H1 (cell line): ENCODE measurements at regions not wholly inside any gene's neighbourhood (a gene's known extent, or its start where the extent isn't known, plus 50 kb on each side); places are given as distances from the start of the nearest gene placed in this dataset.

Source experiments
- CTCF ChIA-PET: fragments of 300-600 bp; sonication (Branson Sonifier 250); formaldehyde crosslinking; loops from one replicate; lab custom pipeline; 2021; ENCODE audit not compliant: partially characterized antibody; lab: Charles Lee
- POLR2A ChIA-PET: fragments of 300-600 bp; sonication (Branson Sonifier 250); formaldehyde crosslinking; loops from one replicate; lab custom pipeline; 2021; ENCODE audit warnings: inconsistent platforms; ENCODE audit not compliant: partially characterized antibody; lab: Charles Lee
- DNase-seq, 2 experiments: peaks; one replicate each; pipeline versions ENCODE4 v3.0.0 to v3.0.0-alpha.2; 2010 to 2022; ENCODE audit warnings: low spot score in 2 of 2, low read depth in 1 of 2, mixed read lengths in 1 of 2
- FAIRE-seq: peaks from 2 replicates; lab custom pipeline; 2011; peaks lifted over from hg19 to GRCh38; lab: Jason Lieb, UNC
- H2AFZ ChIP-seq: 2 replicates; pipeline ENCODE4 v1.8.1; 2012; ENCODE audit warnings: low read length, inconsistent platforms
- H2AK5ac ChIP-seq: 2 replicates; pipeline ENCODE4 v1.6.1; 2013; ENCODE audit warnings: low read depth, low read length
- H2BK120ac ChIP-seq: replicated peaks from 2 replicates; pipeline ENCODE3; 2013; ENCODE audit warnings: low read depth, low read length, inconsistent platforms
- H2BK12ac ChIP-seq: 2 replicates; pipeline ENCODE4 v1.6.1; 2013; ENCODE audit warnings: low read depth, low read length
- H2BK15ac ChIP-seq: 2 replicates; pipeline ENCODE4 v1.6.1; 2013; ENCODE audit warnings: low read length
- H2BK20ac ChIP-seq: 2 replicates; pipeline ENCODE4 v1.6.1; 2013; ENCODE audit warnings: low read length
- H2BK5ac ChIP-seq: 2 replicates; pipeline ENCODE4 v1.6.1; 2013; ENCODE audit warnings: low read depth, low read length
- H3K14ac ChIP-seq: 2 replicates; pipeline ENCODE4 v1.6.1; 2013; ENCODE audit warnings: inconsistent platforms; ENCODE audit not compliant: insufficient read length
- H3K18ac ChIP-seq: 2 replicates; pipeline ENCODE4 v1.6.1; 2013; ENCODE audit warnings: low read length; ENCODE audit errors: extremely low read depth
- H3K23ac ChIP-seq: 2 replicates; pipeline ENCODE4 v1.6.1; 2013; ENCODE audit warnings: inconsistent platforms; ENCODE audit not compliant: insufficient read length
- H3K23me2 ChIP-seq: 2 replicates; pipeline ENCODE4 v1.6.1; 2013; ENCODE audit warnings: low read depth, low read length
- H3K27ac ChIP-seq: 2 replicates; pipeline ENCODE4 v1.6.1; 2011; ENCODE audit warnings: low read depth, low read length, inconsistent platforms
- H3K27me3 ChIP-seq, 4 experiments: replicated peaks in 1 of 4; 1 replicate in 1 of 4; 2 replicates in 3 of 4; pipeline versions ENCODE4 v1.6.1 to v1.8.1; 2011 to 2013; ENCODE audit warnings: low read length in 3 of 4, mild to moderate bottlenecking in 3 of 4, inconsistent platforms in 2 of 4, mixed read lengths in 2 of 4, moderate library complexity in 1 of 4; ENCODE audit not compliant: control insufficient read depth in 3 of 4, insufficient read depth in 3 of 4; ENCODE audit errors: extremely low read depth in 1 of 4
- H3K36me3 ChIP-seq, 4 experiments: 2 replicates each; pipeline versions ENCODE4 v1.6.1 to v1.8.1; 2011 to 2013; ENCODE audit warnings: mild to moderate bottlenecking in 4 of 4, low read length in 3 of 4, moderate library complexity in 2 of 4, control low read depth in 1 of 4, inconsistent platforms in 1 of 4; ENCODE audit not compliant: insufficient read depth in 4 of 4, control insufficient read depth in 2 of 4
- H3K4ac ChIP-seq: replicated peaks from 2 replicates; pipeline ENCODE3; 2013; ENCODE audit warnings: low read length, low read depth, mixed read lengths, inconsistent platforms; ENCODE audit not compliant: insufficient read length
- H3K4me1 ChIP-seq, 4 experiments: replicated peaks in 1 of 4; 1 replicate in 1 of 4; 2 replicates in 3 of 4; pipeline versions ENCODE4 v1.6.1 to v1.8.1; 2011 to 2013; ENCODE audit warnings: low read length in 3 of 4, inconsistent platforms in 2 of 4, mixed read lengths in 1 of 4; ENCODE audit not compliant: insufficient read depth in 4 of 4, control insufficient read depth in 3 of 4
- H3K4me2 ChIP-seq, 2 experiments: 2 replicates each; pipeline versions ENCODE4 v1.6.1 to v1.8.1; 2011 to 2013; ENCODE audit warnings: low read depth in 2 of 2, low read length in 2 of 2, control low read depth in 1 of 2, inconsistent platforms in 1 of 2, mild to moderate bottlenecking in 1 of 2; ENCODE audit not compliant: insufficient read depth in 1 of 2
- H3K4me3 ChIP-seq, 4 experiments: fragments of 200-600, 300-600 bp in 1 of 4; sonication (generic), shearing (Covaris generic), sonication (Bioruptor Twin) in 1 of 4; 2 replicates each; pipeline versions ENCODE4 v1.5.1 to v1.8.1; 2011 to 2016; ENCODE audit warnings: low read length in 4 of 4, low read depth in 3 of 4, control low read depth in 2 of 4, inconsistent platforms in 2 of 4, mild to moderate bottlenecking in 2 of 4, mixed read lengths in 1 of 4, moderate library complexity in 1 of 4; ENCODE audit not compliant: insufficient read depth in 2 of 4; ENCODE audit errors: extremely low read depth in 1 of 4
- H3K56ac ChIP-seq: replicated peaks from 2 replicates; pipeline ENCODE3; 2013; ENCODE audit warnings: low read depth, mild to moderate bottlenecking, mixed read lengths, low read length, inconsistent platforms; ENCODE audit not compliant: insufficient read length
- H3K79me1 ChIP-seq: 2 replicates; pipeline ENCODE4 v1.6.1; 2013; ENCODE audit warnings: low read depth, low read length, control low read depth
- H3K79me2 ChIP-seq, 2 experiments: 2 replicates each; pipeline versions ENCODE4 v1.6.1 to v1.8.1; 2012 to 2013; ENCODE audit warnings: low read length in 2 of 2, mild to moderate bottlenecking in 2 of 2, inconsistent platforms in 1 of 2; ENCODE audit not compliant: insufficient read depth in 2 of 2, control insufficient read depth in 1 of 2
- H3K9ac ChIP-seq, 4 experiments: replicated peaks in 1 of 4; 1 replicate in 1 of 4; 2 replicates in 3 of 4; pipeline versions ENCODE4 v1.6.1 to v1.8.1; 2011 to 2013; ENCODE audit warnings: low read depth in 3 of 4, low read length in 3 of 4, control low read depth in 2 of 4, mild to moderate bottlenecking in 2 of 4, moderate library complexity in 2 of 4, inconsistent platforms in 1 of 4; ENCODE audit errors: extremely low read depth in 1 of 4
- H3K9me3 ChIP-seq, 2 experiments: 2 replicates each; pipeline versions ENCODE4 v1.6.1 to v1.8.1; 2012 to 2013; ENCODE audit warnings: mild to moderate bottlenecking in 2 of 2, moderate library complexity in 2 of 2, control low read depth in 1 of 2, inconsistent platforms in 1 of 2, low read depth in 1 of 2, low read length in 1 of 2, mixed read lengths in 1 of 2; ENCODE audit not compliant: insufficient read depth in 2 of 2
- H4K20me1 ChIP-seq, 2 experiments: replicated peaks in 1 of 2; 2 replicates each; pipeline versions ENCODE3 to v1.8.1; 2011 to 2013; ENCODE audit warnings: inconsistent platforms in 2 of 2, low read length in 2 of 2, mild to moderate bottlenecking in 1 of 2; ENCODE audit not compliant: insufficient read depth in 2 of 2, control insufficient read depth in 1 of 2
- H4K5ac ChIP-seq: 2 replicates; pipeline ENCODE4 v1.6.1; 2013; ENCODE audit warnings: low read length, low read depth, mixed read lengths, inconsistent platforms; ENCODE audit not compliant: insufficient read length
- H4K8ac ChIP-seq: 2 replicates; pipeline ENCODE4 v1.8.0; 2013; ENCODE audit warnings: mild to moderate bottlenecking, moderate library complexity, low read length, inconsistent platforms; ENCODE audit not compliant: insufficient read depth; ENCODE audit errors: extremely low read depth
- H4K91ac ChIP-seq: replicated peaks from 2 replicates; pipeline ENCODE3; 2013; ENCODE audit warnings: low read length, mixed read lengths, inconsistent platforms; ENCODE audit not compliant: insufficient read length
- CHD1 ChIP-seq: IDR thresholded peaks from 2 replicates; pipeline ENCODE4 v1.6.1; 2012; ENCODE audit warnings: low read depth, low read length, improper control_type of control experiment
- GABPA ChIP-seq: IDR thresholded peaks from 2 replicates; pipeline ENCODE4 v1.6.1; 2011; ENCODE audit warnings: mild to moderate bottlenecking, low read length, moderate library complexity, borderline replicate concordance; ENCODE audit not compliant: insufficient read depth
- GTF2F1 ChIP-seq: IDR thresholded peaks from 2 replicates; pipeline ENCODE4 v1.6.1; 2012; ENCODE audit warnings: low read depth, low read length, improper control_type of control experiment, borderline replicate concordance
- NRF1 ChIP-seq: IDR thresholded peaks from 2 replicates; pipeline ENCODE4 v1.6.1; 2011; ENCODE audit warnings: mild to moderate bottlenecking, low read depth, low read length, improper control_type of control experiment
- POLR2A ChIP-seq, 2 experiments: IDR thresholded peaks; 1 replicate in 1 of 2; 2 replicates in 1 of 2; pipeline ENCODE4 v1.6.1; 2011; ENCODE audit warnings: low read depth in 2 of 2, low read length in 2 of 2, mild to moderate bottlenecking in 2 of 2; ENCODE audit errors: control extremely low read depth in 1 of 2
- RBBP5 ChIP-seq: IDR thresholded peaks from 2 replicates; pipeline ENCODE4 v1.7.1; 2012; ENCODE audit warnings: low read depth, mild to moderate bottlenecking, inconsistent platforms, low read length, moderate library complexity, borderline replicate concordance
- RXRA ChIP-seq: IDR thresholded peaks from 2 replicates; pipeline ENCODE4 v1.6.1; 2011; ENCODE audit warnings: low read depth, mild to moderate bottlenecking, low read length, moderate library complexity; ENCODE audit not compliant: insufficient read depth
- SP1 ChIP-seq: IDR thresholded peaks from 2 replicates; pipeline ENCODE4 v1.6.1; 2011; ENCODE audit warnings: low read depth, low read length
- SRF ChIP-seq: IDR thresholded peaks from 2 replicates; pipeline ENCODE4 v1.6.1; 2011; ENCODE audit warnings: mild to moderate bottlenecking, low read depth, low read length, moderate library complexity
- SUZ12 ChIP-seq: fragments of 200-600 bp; sonication (generic); IDR thresholded peaks from 2 replicates; pipeline ENCODE4 v1.6.1; 2012; ENCODE audit warnings: mild to moderate bottlenecking, inconsistent platforms, low read length, moderate library complexity, mixed read lengths
- TAF1 ChIP-seq: IDR thresholded peaks from 2 replicates; pipeline ENCODE4 v1.6.1; 2011; ENCODE audit warnings: mild to moderate bottlenecking, low read depth, low read length
- WGBS, 2 experiments: shearing (Covaris generic) in 1 of 2; methylation state at CpG; one replicate each; pipeline versions ENCODE4 v1.1.6 to v1.1.7; 2013 to 2015; ENCODE audit warnings: low lambda C conversion rate in 2 of 2, mixed read lengths in 2 of 2, inconsistent platforms in 1 of 2, low coverage in 1 of 2, missing lambda C conversion rate in 1 of 2; ENCODE audit not compliant: insufficient replicate concordance in 2 of 2, insufficient coverage in 1 of 2, insufficient read length in 1 of 2; ENCODE audit errors: extremely low coverage in 1 of 2, missing lambda C conversion rate in 1 of 2; 5-methylcytosine and 5-hydroxymethylcytosine counted together

DNA sequence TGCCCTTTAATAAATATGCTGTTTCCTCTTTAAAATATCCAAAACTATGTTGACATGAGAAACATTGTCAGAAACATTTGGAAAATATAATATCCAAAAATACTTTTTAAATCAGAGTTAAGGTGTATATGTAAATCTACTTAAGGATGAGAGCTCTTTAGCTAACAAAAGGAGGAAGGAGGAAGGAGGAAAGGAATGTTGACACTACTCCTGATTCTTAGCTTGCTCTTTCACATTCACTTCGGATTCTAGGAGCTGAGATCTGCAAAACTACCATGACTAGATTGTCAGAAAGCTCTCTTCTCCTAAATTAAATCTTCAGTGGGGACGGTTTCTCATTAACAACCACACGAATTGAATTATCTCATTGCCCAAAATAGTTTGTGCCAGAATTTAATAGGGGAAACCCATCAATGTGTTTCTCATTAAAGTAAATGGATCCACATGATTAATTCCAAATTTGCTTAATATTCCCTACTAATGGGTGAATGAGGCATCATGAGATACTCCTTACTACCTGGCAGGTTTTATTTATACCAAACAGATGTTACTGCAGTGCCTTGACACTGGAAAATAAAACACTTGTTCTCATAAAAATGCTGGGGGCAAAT, 509.1 kb downstream of the MBD2 start:
- no peak overlapping the region for H3K27ac ChIP-seq
- no peak overlapping the region for H2BK120ac ChIP-seq
- H2BK5ac ChIP-seq: no peak overlapping the region
- no peak overlapping the region for H2BK12ac ChIP-seq
- H3K23me2 ChIP-seq: no peaks in the 10 kb centered on the region
- no peaks in the 10 kb centered on the region for H3K79me2 ChIP-seq
- no peaks in the 10 kb centered on the region for H3K9me3 ChIP-seq
- DNase-seq: no peak
- H3K79me1 ChIP-seq: no peaks in the 10 kb centered on the region
- no peak overlapping the region for H3K4ac ChIP-seq
- H3K23ac ChIP-seq: no peak overlapping the region
- H4K20me1 ChIP-seq: no peaks in the 10 kb centered on the region
- no peak overlapping the region for H3K9ac ChIP-seq
- H3K14ac ChIP-seq: no peak overlapping the region
- FAIRE-seq: no peak
- H3K18ac ChIP-seq: no peak overlapping the region
- no peak overlapping the region for H2AFZ ChIP-seq
- no peaks in the 10 kb centered on the region for H3K36me3 ChIP-seq
- H4K8ac ChIP-seq: no peak overlapping the region
- H2BK20ac ChIP-seq: no peak overlapping the region
- no peaks in the 10 kb centered on the region for H3K27me3 ChIP-seq
- H2BK15ac ChIP-seq: no peak overlapping the region
- H2AK5ac ChIP-seq: no peak overlapping the region
- no peak overlapping the region for H4K5ac ChIP-seq
- CTCF ChIA-PET: interaction anchor here (1.1 to 1.4 kb wide), 2 partner anchors 16 to 37 kb away, joined by 3 to 4 read pairs; no protein-coding TSS in a partner anchor
- H4K91ac ChIP-seq: no peak overlapping the region
- no peak overlapping the region for H3K4me3 ChIP-seq
- no peak for TF ChIP-seq GTF2F1
- no peak for TF ChIP-seq NRF1
- no peak for TF ChIP-seq RBBP5
- TF ChIP-seq RXRA: no peak
- TF ChIP-seq POLR2A (IDR thresholded peaks at IDR 0.05; ENCODE audit: control extremely low read depth in 1 of 2, low read depth in 2 of 2, low read length in 2 of 2): no peak
- no peak for TF ChIP-seq SUZ12
- no peak for TF ChIP-seq GABPA
- TF ChIP-seq SRF: no peak
- TF ChIP-seq SP1: no peak
- no peak for TF ChIP-seq TAF1
- TF ChIP-seq CHD1: no peak
- H3K4me1 ChIP-seq: peaks cover 0 to 3% (median 0%) of the 10 kb centered on the region in 4 experiments; a peak in 2 of 7 replicates
- H3K56ac ChIP-seq: no peak overlapping the region
- no peak overlapping the region for H3K4me2 ChIP-seq
- POLR2A ChIA-PET: no interaction called here
- 29% methylated on average over 3 of the region's 3 CpGs; no CpG with 5 or more reads in 1 of the 2 experiments for WGBS, 2 experiments
